Endodermal cell (in vitro differentiated cells): ENCODE measurements at regions not wholly inside any gene's neighbourhood (a gene's known extent, or its start where the extent isn't known, plus 50 kb on each side); places are given as distances from the start of the nearest gene placed in this dataset.
"Not testable (repeated sequence)": the region's sequence is repeated elsewhere in the genome, so short reads cannot be mapped to it uniquely, and the experiment has no call there.

ENCODE experiments used
- DNase-seq: peaks from one replicate; pipeline ENCODE4 v3.0.0-alpha.2; 2017
- H3K27ac ChIP-seq: 2 replicates; pipeline ENCODE4 v1.5.1; 2013; ENCODE audit warnings: mild to moderate bottlenecking, low read depth, low read length, moderate library complexity
- H3K27me3 ChIP-seq: 2 replicates; pipeline ENCODE4 v1.6.1; 2013; ENCODE audit warnings: mild to moderate bottlenecking, low read length, moderate library complexity; ENCODE audit not compliant: insufficient read depth, control insufficient read depth, poor library complexity, severe bottlenecking
- H3K36me3 ChIP-seq: 2 replicates; pipeline ENCODE4 v1.7.0; 2013; ENCODE audit warnings: mild to moderate bottlenecking, low read length, moderate library complexity; ENCODE audit not compliant: control insufficient read depth, insufficient read depth
- H3K4me1 ChIP-seq: one replicate; pipeline ENCODE4 v1.7.0; 2013; ENCODE audit warnings: low read length; ENCODE audit not compliant: control insufficient read depth, insufficient read depth
- H3K4me3 ChIP-seq: 2 replicates; pipeline ENCODE4 v1.5.1; 2013; ENCODE audit warnings: mild to moderate bottlenecking, low read length, moderate library complexity
- H3K9ac ChIP-seq: 2 replicates; pipeline ENCODE4 v1.6.1; 2013; ENCODE audit warnings: mild to moderate bottlenecking, low read length, moderate library complexity; ENCODE audit not compliant: poor library complexity, severe bottlenecking; ENCODE audit errors: extremely low read depth
- H3K9me3 ChIP-seq: 2 replicates; pipeline ENCODE4 v1.6.1; 2013; ENCODE audit warnings: mild to moderate bottlenecking, low read length, moderate library complexity; ENCODE audit not compliant: control insufficient read depth
- H3K27ac Mint-ChIP-seq: 2 replicates; pipeline ENCODE4 v1.8.0; 2020; ENCODE audit warnings: mixed read lengths
- H3K27me3 Mint-ChIP-seq: 2 replicates; pipeline ENCODE4 v1.8.0; 2021; ENCODE audit warnings: mild to moderate bottlenecking, mixed read lengths; ENCODE audit not compliant: insufficient read depth
- H3K36me3 Mint-ChIP-seq: 2 replicates; pipeline ENCODE4 v1.8.0; 2020; ENCODE audit warnings: low read depth, mixed read lengths
- H3K4me1 Mint-ChIP-seq: 2 replicates; pipeline ENCODE4 v1.8.0; 2020; ENCODE audit warnings: mixed read lengths
- H3K4me3 Mint-ChIP-seq: 2 replicates; pipeline ENCODE4 v1.8.0; 2020; ENCODE audit warnings: mild to moderate bottlenecking, moderate library complexity, mixed read lengths
- H3K9me3 Mint-ChIP-seq: 2 replicates; pipeline ENCODE4 v1.8.0; 2020; ENCODE audit warnings: mild to moderate bottlenecking, mixed read lengths
- CTCF ChIP-seq: fragments of 200-600 bp; sonication (generic); conservative IDR thresholded peaks from 2 replicates; pipeline ENCODE4 v1.5.0; 2021; ENCODE audit warnings: antibody characterized with exemption, mild to moderate bottlenecking
- WGBS, 2 experiments: methylation state at CpG; one replicate each; pipeline versions ENCODE4 v1.1.5 to v1.1.7; 2013; ENCODE audit warnings: missing lambda C conversion rate in 2 of 2, mixed read lengths in 1 of 2; ENCODE audit not compliant: insufficient coverage in 1 of 2, insufficient read length in 1 of 2; 5-methylcytosine and 5-hydroxymethylcytosine counted together

- H3K9me3 ChIP-seq, H3K4me3 Mint-ChIP-seq: not testable (repeated sequence)
Measured at GRCh38 chr5:1603916-1604315, 80.2 kb upstream of the LPCAT1 start.

GRCh38 chr5:1601565-1601964 is 77.8 kb upstream of the LPCAT1 start:
- WGBS, 2 experiments, result 70 to 83% methylated on average over 2 to 7 of the region's 9 CpGs

More at GRCh38 chr5:1603916-1604315, 80.2 kb upstream of the LPCAT1 start:
- Mint-ChIP-seq H3K4me1 (peaks cover 11% of the 10 kb centered on the region), H3K36me3 (peaks cover 11% of the 10 kb centered on the region)
- H3K9me3 Mint-ChIP-seq, H3K4me1 ChIP-seq, H3K36me3 ChIP-seq, H3K9ac ChIP-seq, H3K27me3 ChIP-seq, H3K4me3 ChIP-seq, H3K27me3 Mint-ChIP-seq, DNase-seq, H3K27ac Mint-ChIP-seq, H3K27ac ChIP-seq: not testable (repeated sequence)
- 83 to 90% methylated on average over 3 to 8 of the region's 8 CpGs for WGBS, 2 experiments

GRCh38 chr5:1598950-1599737 is 75.4 kb upstream of the LPCAT1 start:
- Mint-ChIP-seq H3K36me3 (peaks cover 14% of the 10 kb centered on the region), H3K4me1 (peaks cover 25% of the 10 kb centered on the region)
- not testable (repeated sequence) for H3K27ac Mint-ChIP-seq, H3K4me3 ChIP-seq, H3K4me3 Mint-ChIP-seq, H3K27me3 Mint-ChIP-seq, H3K27ac ChIP-seq, H3K36me3 ChIP-seq, H3K9me3 ChIP-seq, H3K4me1 ChIP-seq, H3K27me3 ChIP-seq, H3K9ac ChIP-seq, H3K9me3 Mint-ChIP-seq
- DNase-seq, result peak; percentile 52
- peak; percentile 60 for TF ChIP-seq CTCF
- 79% methylated on average over 4 of the region's 5 CpGs; no CpG with 5 or more reads in 1 of the 2 experiments for whole genome bisulfite sequencing, 2 experiments

More at GRCh38 chr5:1601565-1601964, 77.8 kb upstream of the LPCAT1 start:
- Mint-ChIP-seq H3K4me1 (peaks cover 22% of the 10 kb centered on the region), H3K27ac (peak overlapping the region; percentile 11), H3K36me3 (peaks cover 14% of the 10 kb centered on the region)
- H3K27ac ChIP-seq, H3K9me3 Mint-ChIP-seq, H3K36me3 ChIP-seq, H3K4me3 Mint-ChIP-seq, H3K27me3 Mint-ChIP-seq, H3K4me3 ChIP-seq, H3K27me3 ChIP-seq, H3K9ac ChIP-seq, H3K4me1 ChIP-seq, H3K9me3 ChIP-seq: not testable (repeated sequence)
- peak; percentile 90 for DNase-seq
- TF ChIP-seq CTCF, result peak; percentile 69

GRCh38 chr5:1597093-1597473 is 73.3 kb upstream of the LPCAT1 start:
- Mint-ChIP-seq H3K36me3 (peaks cover 23% of the 10 kb centered on the region), H3K4me1 (peaks cover 25% of the 10 kb centered on the region), H3K27ac (peak overlapping the region; percentile 67)
- not testable (repeated sequence) for H3K9me3 Mint-ChIP-seq, H3K27me3 ChIP-seq, H3K9me3 ChIP-seq, H3K4me1 ChIP-seq, H3K9ac ChIP-seq, H3K27me3 Mint-ChIP-seq, H3K27ac ChIP-seq, DNase-seq, H3K4me3 Mint-ChIP-seq, H3K36me3 ChIP-seq
- 36% methylated on average over 3 of the region's 3 CpGs; no CpG with 5 or more reads in 1 of the 2 experiments for WGBS, 2 experiments
- peak overlapping the region; percentile 73 for H3K4me3 ChIP-seq

GRCh38 chr5:1596462-1597092 is 72.8 kb upstream of the LPCAT1 start:
- H3K4me3 Mint-ChIP-seq, DNase-seq, H3K27me3 ChIP-seq, H3K9ac ChIP-seq, H3K9me3 ChIP-seq, H3K27me3 Mint-ChIP-seq, H3K4me1 ChIP-seq, H3K9me3 Mint-ChIP-seq, H3K27ac ChIP-seq, H3K36me3 ChIP-seq: not testable (repeated sequence)
- Mint-ChIP-seq H3K27ac (peak overlapping the region; percentile 67), H3K36me3 (peaks cover 28% of the 10 kb centered on the region), H3K4me1 (peaks cover 25% of the 10 kb centered on the region)
- 24% methylated on average over 5 of the region's 8 CpGs; no CpG with 5 or more reads in 1 of the 2 experiments for WGBS, 2 experiments
- peak overlapping the region; percentile 73 for H3K4me3 ChIP-seq
